CD4-positive, alpha-beta T cell (primary cell): ENCODE measurements at regions not wholly inside any gene's neighbourhood (a gene's known extent, or its start where the extent isn't known, plus 50 kb on each side); places are given as distances from the start of the nearest gene placed in this dataset.

Experiments
- ATAC-seq: fragments of 200-7000 bp; cut with Tn5 transposase; one replicate; pipeline ENCODE4 v1.10.0; 2022; ENCODE audit warnings: mild to moderate bottlenecking; ENCODE audit not compliant: poor library complexity
- CTCF ChIA-PET: fragments of 350-600 bp; sonication (Branson Sonifier 250); formaldehyde crosslinking; loops from one replicate; lab custom pipeline; 2021; ENCODE audit warnings: antibody characterized with exemption, inconsistent platforms; lab: Charles Lee
- POLR2A ChIA-PET: fragments of 350-600 bp; sonication (Branson Sonifier 250); formaldehyde crosslinking; loops from one replicate; lab custom pipeline; 2021; ENCODE audit warnings: antibody characterized with exemption, inconsistent platforms; lab: Charles Lee
- DNase-seq, 14 experiments: peaks; one replicate each; pipeline ENCODE4 v3.0.0-alpha.2; 2013 to 2020; ENCODE audit warnings: mixed read lengths in 2 of 14
- H3K27ac ChIP-seq, 2 donors: one replicate each; pipeline versions ENCODE4 v1.5.1 to v1.7.0; 2013; ENCODE audit warnings: low read length in 2 of 2, low read depth in 1 of 2, mild to moderate bottlenecking in 1 of 2
- H3K27me3 ChIP-seq, 2 experiments: 1 replicate in 1 of 2; 2 replicates in 1 of 2; pipeline versions ENCODE4 v1.6.1 to v1.7.0; 2013; ENCODE audit warnings: low read length in 2 of 2, control low read depth in 1 of 2, mild to moderate bottlenecking in 1 of 2, moderate library complexity in 1 of 2; ENCODE audit not compliant: insufficient read depth in 2 of 2, control insufficient read depth in 1 of 2
- H3K36me3 ChIP-seq: one replicate; pipeline ENCODE4 v1.6.1; 2013; ENCODE audit warnings: low read length, control low read depth; ENCODE audit not compliant: insufficient read depth
- H3K4me1 ChIP-seq: one replicate; pipeline ENCODE4 v1.6.1; 2013; ENCODE audit warnings: low read length, control low read depth; ENCODE audit not compliant: insufficient read depth
- H3K4me3 ChIP-seq: one replicate; pipeline ENCODE4 v1.5.1; 2013; ENCODE audit warnings: mild to moderate bottlenecking, low read length, moderate library complexity
- H3K9me3 ChIP-seq, 2 experiments: 1 replicate in 1 of 2; 2 replicates in 1 of 2; pipeline versions ENCODE4 v1.6.1 to v1.7.0; 2013; ENCODE audit warnings: low read length in 2 of 2, mild to moderate bottlenecking in 2 of 2, control low read depth in 1 of 2, moderate library complexity in 1 of 2; ENCODE audit not compliant: control insufficient read depth in 1 of 2, insufficient read depth in 1 of 2
- H3K27ac Mint-ChIP-seq: one replicate; pipeline ENCODE4 v1.8.0; 2020; ENCODE audit warnings: mixed read lengths
- H3K27me3 Mint-ChIP-seq: one replicate; pipeline ENCODE4 v1.8.0; 2021; ENCODE audit warnings: mixed read lengths
- H3K36me3 Mint-ChIP-seq: one replicate; pipeline ENCODE4 v1.8.0; 2021; ENCODE audit warnings: low read depth, mixed read lengths
- H3K4me1 Mint-ChIP-seq: one replicate; pipeline ENCODE4 v1.8.0; 2021; ENCODE audit warnings: low read depth, mixed read lengths
- H3K4me3 Mint-ChIP-seq: one replicate; pipeline ENCODE4 v1.8.0; 2020; ENCODE audit warnings: mild to moderate bottlenecking, mixed read lengths
- H3K9me3 Mint-ChIP-seq: one replicate; pipeline ENCODE4 v1.8.0; 2020; ENCODE audit warnings: mixed read lengths
- CTCF ChIP-seq: fragments of 200-600 bp; IDR thresholded peaks from one replicate; pipeline ENCODE4 v1.8.0; 2022; ENCODE audit warnings: antibody characterized with exemption, mild to moderate bottlenecking
- intact Hi-C, 2 experiments: fragments of 100-400 bp; cut with DNase I in 1 of 2; cut with micrococcal nuclease in 1 of 2; formaldehyde crosslinking; loops; one replicate each; pipeline versions ENCODE4 v1.15.1 to v1.9.0; 2023 to 2025; cut with DNase I, micrococcal nuclease

GRCh38 chr2:66938471-66938967, 458.6 kb upstream of the ETAA1 start:
- H3K27me3 Mint-ChIP-seq, result no peaks in the 10 kb centered on the region
- ATAC-seq (no peak), DNase-seq (no peak)
- intact Hi-C loops, result no loop called here
- no peaks in the 10 kb centered on the region for H3K4me1 Mint-ChIP-seq
- H3K27ac Mint-ChIP-seq, result no peak overlapping the region
- H3K36me3 ChIP-seq, result no peaks in the 10 kb centered on the region
- H3K9me3 ChIP-seq, result peaks cover 0 to 4% of the 10 kb centered on the region in 2 experiments
- no peaks in the 10 kb centered on the region for H3K27me3 ChIP-seq
- no peak overlapping the region for H3K27ac ChIP-seq
- H3K4me1 ChIP-seq, result no peaks in the 10 kb centered on the region
- H3K4me3 ChIP-seq, result no peak overlapping the region
- no peak overlapping the region for H3K4me3 Mint-ChIP-seq
- peaks cover 5% of the 10 kb centered on the region for H3K9me3 Mint-ChIP-seq
- no peak for TF ChIP-seq CTCF
- ChIA-PET CTCF (no interaction called here), POLR2A (no interaction called here)
- no peaks in the 10 kb centered on the region for H3K36me3 Mint-ChIP-seq

- H3K27ac Mint-ChIP-seq, result no peak overlapping the region
- ATAC-seq, result no peak
- CTCF ChIA-PET, result no interaction called here
These were observed 457.1 kb upstream of the ETAA1 start for GRCh38 chr2:66940080-66940479.

GRCh38 chr2:66948234-66948633, 448.9 kb upstream of the ETAA1 start:
- CTCF ChIA-PET, result no interaction called here

More at GRCh38 chr2:66940080-66940479, 457.1 kb upstream of the ETAA1 start:
- H3K4me3 ChIP-seq, result no peak overlapping the region
- H3K9me3 ChIP-seq, result peaks cover 0 to 1% of the 10 kb centered on the region in 2 experiments
- no peak overlapping the region for H3K4me3 Mint-ChIP-seq
- no peaks in the 10 kb centered on the region for H3K27me3 Mint-ChIP-seq
- intact Hi-C loops, result no loop called here
- H3K36me3 Mint-ChIP-seq, result no peaks in the 10 kb centered on the region
- POLR2A ChIA-PET, result no interaction called here
- no peak for DNase-seq
- H3K4me1 ChIP-seq, result no peaks in the 10 kb centered on the region
- no peaks in the 10 kb centered on the region for H3K27me3 ChIP-seq
- H3K4me1 Mint-ChIP-seq, result no peaks in the 10 kb centered on the region
- H3K27ac ChIP-seq, result no peak overlapping the region
- TF ChIP-seq CTCF, result no peak
- H3K9me3 Mint-ChIP-seq, result peaks cover 5% of the 10 kb centered on the region
- H3K36me3 ChIP-seq, result no peaks in the 10 kb centered on the region

More at GRCh38 chr2:66948234-66948633, 448.9 kb upstream of the ETAA1 start:
- Mint-ChIP-seq H3K27ac (no peak overlapping the region), H3K9me3 (no peaks in the 10 kb centered on the region), H3K27me3 (no peaks in the 10 kb centered on the region), H3K4me1 (no peaks in the 10 kb centered on the region), H3K4me3 (no peak overlapping the region), H3K36me3 (no peaks in the 10 kb centered on the region)
- POLR2A ChIA-PET, result no interaction called here
- Histone ChIP-seq H3K4me3 (no peak overlapping the region), H3K36me3 (no peaks in the 10 kb centered on the region), H3K27ac (no peak overlapping the region), H3K9me3 (no peaks in the 10 kb centered on the region), H3K4me1 (no peaks in the 10 kb centered on the region), H3K27me3 (no peaks in the 10 kb centered on the region)
- no peak for TF ChIP-seq CTCF
- DNase-seq (no peak), ATAC-seq (no peak)
- intact Hi-C loops, result no loop called here
